ENCODE measurements at regions not wholly inside any gene's neighbourhood (a gene's known extent, or its start where the extent isn't known, plus 50 kb on each side); places are given as distances from the start of the nearest gene placed in this dataset.

DNA sequence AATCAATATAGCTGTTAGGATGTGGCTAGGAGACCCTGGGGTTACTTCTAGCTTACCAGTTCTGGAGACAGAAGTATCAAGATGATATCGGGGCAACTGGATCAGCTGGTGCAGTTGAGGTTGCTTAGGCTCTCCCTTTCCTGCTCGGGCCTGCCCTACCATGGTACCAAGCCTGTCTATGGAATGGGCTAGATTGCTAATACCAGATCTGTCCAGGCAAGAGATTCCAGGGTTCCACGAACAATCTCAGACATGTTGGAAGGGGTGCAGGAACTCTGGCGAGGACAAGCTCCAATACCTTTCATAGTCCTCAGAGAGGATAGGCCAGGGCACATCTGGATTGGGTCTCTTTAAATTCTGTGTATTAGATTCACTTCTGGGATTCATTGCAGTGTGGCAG, 53.8 kb downstream of the ADM start:
- H3K27me3 Mint-ChIP-seq, result peaks cover 40% of the 10 kb centered on the region

DNA sequence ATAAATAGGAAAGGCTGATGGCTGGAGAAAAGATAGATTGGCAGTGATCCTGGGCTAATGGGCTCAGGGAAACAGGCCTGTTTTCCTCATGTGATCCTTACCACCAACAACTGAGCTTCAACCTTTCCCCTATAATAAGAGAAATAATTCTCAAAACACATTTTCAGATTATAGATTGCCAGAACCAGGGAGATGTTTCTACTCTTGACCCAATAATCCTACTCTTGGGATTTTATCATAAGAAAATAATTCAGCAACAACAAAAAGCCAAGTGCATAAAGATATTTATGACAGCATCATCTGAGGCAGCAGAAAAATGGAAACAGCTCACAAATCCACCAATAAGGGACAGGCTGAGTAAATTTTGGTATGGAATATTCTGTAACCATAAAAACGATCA, 54.3 kb downstream of the ADM start:
- Mint-ChIP-seq H3K27ac (no peak overlapping the region), H3K9me3 (no peaks in the 10 kb centered on the region), H3K36me3 (no peaks in the 10 kb centered on the region), H3K4me1 (peaks cover 2% of the 10 kb centered on the region), H3K27me3 (peaks cover 40% of the 10 kb centered on the region), H3K4me3 (no peak overlapping the region)
- DNase-seq (no peak), ATAC-seq (ENCODE audit: low read depth) (no peak)
- POLR2A ChIA-PET, result no interaction called here

More for the DNA sequence above, 53.8 kb downstream of the ADM start:
- ATAC-seq (ENCODE audit: low read depth) (no peak), DNase-seq (no peak)
- H3K4me3 Mint-ChIP-seq, result no peak overlapping the region
- peaks cover 2% of the 10 kb centered on the region for H3K4me1 Mint-ChIP-seq
- POLR2A ChIA-PET, result no interaction called here
- no peaks in the 10 kb centered on the region for H3K36me3 Mint-ChIP-seq
- no peak overlapping the region for H3K27ac Mint-ChIP-seq
- H3K9me3 Mint-ChIP-seq, result no peaks in the 10 kb centered on the region

DNA sequence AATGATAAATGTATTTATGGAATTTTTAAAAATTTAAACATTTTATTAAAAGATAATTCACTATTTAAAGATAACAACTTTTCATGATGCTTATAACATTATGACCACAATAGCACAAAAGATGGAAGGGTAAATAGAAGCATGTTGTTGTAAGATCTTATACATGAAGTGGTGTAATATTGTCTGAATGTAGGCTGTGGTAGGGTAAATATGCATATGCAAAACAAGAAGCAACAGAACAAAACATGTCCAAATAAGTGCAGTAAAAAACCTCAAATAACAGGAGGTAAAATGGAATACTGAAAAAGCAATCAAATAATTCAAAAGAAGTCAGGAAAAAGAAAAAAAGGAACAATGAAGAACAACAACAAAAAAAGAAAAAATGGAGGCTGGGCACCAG, 56.0 kb downstream of the ADM start:
- POLR2A ChIA-PET, result no interaction called here
- no peaks in the 10 kb centered on the region for H3K9me3 Mint-ChIP-seq
- no peak for ATAC-seq (ENCODE audit: low read depth)
- no peak for DNase-seq
- peaks cover 2% of the 10 kb centered on the region for H3K4me1 Mint-ChIP-seq
- no peak overlapping the region for H3K4me3 Mint-ChIP-seq
- H3K27ac Mint-ChIP-seq, result no peak overlapping the region
- H3K27me3 Mint-ChIP-seq, result peaks cover 35% of the 10 kb centered on the region
- H3K36me3 Mint-ChIP-seq, result no peaks in the 10 kb centered on the region

DNA sequence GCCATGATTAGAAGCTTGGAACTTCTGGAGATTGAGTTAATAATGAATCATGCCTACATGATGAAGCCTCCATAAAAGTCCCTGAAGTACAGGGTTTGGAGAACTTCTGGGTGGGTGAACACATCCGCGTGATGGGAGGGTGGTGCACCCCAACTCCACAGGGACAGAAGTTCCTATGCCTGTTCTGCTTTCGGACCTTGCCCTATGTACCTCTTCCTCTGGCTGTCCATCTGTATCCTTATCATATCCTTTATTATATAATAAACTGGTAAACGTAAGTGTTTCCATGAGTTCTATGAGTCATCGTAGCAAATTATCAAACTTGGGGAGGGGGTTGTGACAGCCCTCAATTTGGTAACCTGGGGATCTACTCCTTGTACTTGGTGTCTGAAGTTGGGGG, 60.2 kb downstream of the ADM start:
- DNase-seq (no peak), ATAC-seq (ENCODE audit: low read depth) (no peak)
- Mint-ChIP-seq H3K27ac (no peak overlapping the region), H3K27me3 (peaks cover 25% of the 10 kb centered on the region), H3K9me3 (no peaks in the 10 kb centered on the region), H3K4me3 (no peak overlapping the region), H3K36me3 (no peaks in the 10 kb centered on the region), H3K4me1 (peaks cover 6% of the 10 kb centered on the region)
- POLR2A ChIA-PET, result no interaction called here

DNA sequence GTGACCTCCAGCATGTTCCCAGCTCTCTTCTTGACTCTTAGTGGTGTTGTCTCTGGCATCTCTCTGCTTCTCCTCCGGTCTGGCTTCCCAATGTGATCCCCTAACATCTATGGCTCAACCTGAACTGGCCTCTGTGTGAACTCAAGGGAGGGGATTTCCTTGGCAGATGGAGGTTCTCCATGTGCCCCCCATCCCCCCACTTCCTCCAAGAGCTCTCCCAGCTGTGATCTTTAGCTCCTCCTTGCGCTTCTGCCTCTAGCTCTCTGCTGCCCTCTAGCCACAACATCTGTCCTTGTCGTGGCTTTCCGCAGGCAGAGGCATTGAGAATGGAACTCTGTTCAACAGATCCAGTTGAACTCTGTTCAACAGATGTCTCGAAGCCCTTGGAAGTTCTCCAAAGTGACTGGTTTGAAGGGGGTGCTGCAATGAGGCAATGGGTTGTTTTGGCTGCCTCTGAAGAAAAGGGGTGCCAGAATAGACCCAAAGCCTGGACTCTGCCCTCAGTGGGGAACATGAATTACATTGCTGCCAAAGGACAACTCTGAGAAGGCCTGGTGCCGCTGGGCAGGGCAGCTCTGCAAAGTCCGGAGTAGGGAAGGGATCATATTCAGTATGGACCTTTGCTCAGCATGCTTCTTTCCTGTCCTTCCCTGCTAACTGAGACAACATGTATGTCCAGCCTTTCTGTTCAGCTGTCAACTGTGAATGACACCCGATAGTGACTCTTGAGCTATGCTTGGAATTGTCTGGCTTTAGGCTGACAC, 61.9 kb downstream of the ADM start:
- Mint-ChIP-seq H3K9me3 (no peaks in the 10 kb centered on the region), H3K27me3 (peaks cover 20% of the 10 kb centered on the region), H3K27ac (peak overlapping the region; percentile 3), H3K4me3 (peak overlapping the region; percentile 52), H3K36me3 (no peaks in the 10 kb centered on the region), H3K4me1 (peaks cover 6% of the 10 kb centered on the region)
- DNase-seq (peak; percentile 54), ATAC-seq (ENCODE audit: low read depth) (peak; percentile 78)
- POLR2A ChIA-PET, result interaction anchor here (0.7 to 1.0 kb wide), 2 partner anchors 12 to 59 kb away, joined by 3 read pairs; no protein-coding TSS in a partner anchor

DNA sequence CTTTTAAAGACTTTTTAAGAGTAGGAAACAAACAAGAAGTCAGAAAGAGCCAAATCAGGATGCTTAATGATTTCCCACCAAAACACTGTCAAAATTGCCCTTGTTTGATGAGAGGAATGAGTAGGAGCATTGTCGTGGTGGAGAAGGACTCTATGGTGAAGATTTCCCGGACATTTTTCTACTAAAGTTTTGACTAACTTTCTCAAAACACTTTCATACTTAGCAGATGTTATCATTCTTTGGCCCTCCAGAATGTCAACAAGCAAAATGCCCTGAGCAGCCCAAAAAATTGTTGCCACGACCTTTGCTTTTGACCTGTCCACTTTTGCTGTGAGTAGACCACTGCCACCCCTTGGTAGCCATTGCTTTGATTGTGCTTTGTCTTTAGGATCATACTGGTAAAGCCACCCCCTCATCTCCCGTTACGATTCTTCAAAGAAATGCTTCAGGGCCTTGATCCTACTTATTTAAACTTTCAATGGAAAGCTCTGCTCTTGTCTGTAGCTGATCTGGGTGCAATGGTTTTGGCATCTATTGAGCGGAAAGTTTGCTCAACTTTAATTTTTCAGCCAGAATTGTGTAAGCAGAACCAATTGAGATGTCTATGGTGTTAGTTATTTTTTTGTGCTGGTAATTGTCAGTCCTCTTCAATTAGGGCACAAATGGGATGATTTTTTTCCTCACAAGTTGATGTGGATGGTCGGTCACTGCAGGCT, 67.2 kb downstream of the ADM start:
- POLR2A ChIA-PET, result no interaction called here
- Mint-ChIP-seq H3K4me1 (no peaks in the 10 kb centered on the region), H3K36me3 (no peaks in the 10 kb centered on the region), H3K27ac (no peak overlapping the region), H3K27me3 (peaks cover 11% of the 10 kb centered on the region), H3K4me3 (no peak overlapping the region), H3K9me3 (no peaks in the 10 kb centered on the region)
- no peak for DNase-seq
- no peak for ATAC-seq (ENCODE audit: low read depth)

DNA sequence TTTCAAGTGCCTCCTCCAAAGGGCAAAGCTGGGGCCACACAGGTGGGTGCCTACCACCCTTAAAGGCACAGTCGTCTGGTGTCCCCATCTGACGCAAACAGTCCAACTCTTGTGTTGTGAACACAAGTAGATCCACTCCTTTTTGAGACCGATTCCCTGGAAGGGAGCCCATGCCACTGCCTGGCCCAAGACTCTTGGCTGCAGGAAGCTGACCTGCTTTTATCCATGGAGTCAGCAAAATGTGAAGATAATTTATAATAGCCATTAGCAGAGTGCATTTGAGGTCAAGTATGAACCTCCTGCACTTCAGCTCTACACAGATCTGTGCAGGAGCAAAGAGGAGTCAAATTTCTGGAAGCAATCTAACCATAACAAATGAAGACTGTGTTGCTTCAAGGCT, 68.5 kb downstream of the ADM start:
- Mint-ChIP-seq H3K27ac (no peak overlapping the region), H3K4me3 (no peak overlapping the region), H3K4me1 (no peaks in the 10 kb centered on the region), H3K9me3 (no peaks in the 10 kb centered on the region), H3K27me3 (peaks cover 11% of the 10 kb centered on the region), H3K36me3 (no peaks in the 10 kb centered on the region)
- DNase-seq, result no peak
- ATAC-seq (ENCODE audit: low read depth), result no peak
- POLR2A ChIA-PET, result no interaction called here

DNA sequence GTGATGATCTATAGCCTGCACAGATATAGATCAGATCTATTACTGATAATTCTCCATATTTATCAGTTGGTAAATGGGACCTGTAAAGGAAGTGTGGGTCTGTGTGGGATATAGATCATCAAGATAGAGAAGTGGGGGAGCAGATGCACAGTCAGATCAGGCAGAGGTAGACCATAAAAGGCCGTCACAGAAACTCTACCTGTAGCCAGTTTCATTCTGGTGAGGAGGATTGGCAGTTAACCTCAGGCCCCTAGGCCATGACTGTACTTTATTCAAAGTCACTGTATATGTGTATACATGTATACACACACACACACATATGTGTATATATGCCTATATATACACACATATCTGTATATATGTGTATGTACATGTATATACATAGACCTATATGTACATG, 69.1 kb downstream of the ADM start:
- H3K4me1 Mint-ChIP-seq, result no peaks in the 10 kb centered on the region
- no peaks in the 10 kb centered on the region for H3K36me3 Mint-ChIP-seq
- no peak overlapping the region for H3K4me3 Mint-ChIP-seq
- H3K27ac Mint-ChIP-seq, result no peak overlapping the region
- DNase-seq, result no peak
- ATAC-seq (ENCODE audit: low read depth), result no peak
- peaks cover 11% of the 10 kb centered on the region for H3K27me3 Mint-ChIP-seq
- H3K9me3 Mint-ChIP-seq, result no peaks in the 10 kb centered on the region
- POLR2A ChIA-PET, result no interaction called here

DNA sequence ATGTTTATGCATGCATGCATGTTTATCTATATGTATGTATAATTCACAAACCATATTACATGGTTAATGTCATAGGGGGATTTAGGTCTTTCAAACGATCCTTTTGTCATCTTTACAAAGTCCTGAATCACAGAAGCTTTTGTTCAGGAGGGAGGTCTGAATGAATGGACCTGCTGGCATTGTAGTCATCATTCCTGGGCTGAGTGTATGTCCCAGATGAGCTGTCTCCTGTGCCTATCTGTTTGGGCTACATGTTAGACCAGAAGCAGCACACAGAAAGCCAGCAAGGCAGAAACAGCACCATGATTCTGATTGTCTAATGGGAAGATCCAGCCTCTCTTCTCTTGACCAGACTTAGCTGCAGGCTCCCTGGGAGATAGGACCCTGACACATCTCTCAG, 69.5 kb downstream of the ADM start:
- H3K4me1 Mint-ChIP-seq, result no peaks in the 10 kb centered on the region
- peaks cover 11% of the 10 kb centered on the region for H3K27me3 Mint-ChIP-seq
- POLR2A ChIA-PET, result no interaction called here
- H3K4me3 Mint-ChIP-seq, result no peak overlapping the region
- no peak overlapping the region for H3K27ac Mint-ChIP-seq
- H3K36me3 Mint-ChIP-seq, result no peaks in the 10 kb centered on the region
- DNase-seq, result no peak
- ATAC-seq (ENCODE audit: low read depth), result no peak
- no peaks in the 10 kb centered on the region for H3K9me3 Mint-ChIP-seq

DNA sequence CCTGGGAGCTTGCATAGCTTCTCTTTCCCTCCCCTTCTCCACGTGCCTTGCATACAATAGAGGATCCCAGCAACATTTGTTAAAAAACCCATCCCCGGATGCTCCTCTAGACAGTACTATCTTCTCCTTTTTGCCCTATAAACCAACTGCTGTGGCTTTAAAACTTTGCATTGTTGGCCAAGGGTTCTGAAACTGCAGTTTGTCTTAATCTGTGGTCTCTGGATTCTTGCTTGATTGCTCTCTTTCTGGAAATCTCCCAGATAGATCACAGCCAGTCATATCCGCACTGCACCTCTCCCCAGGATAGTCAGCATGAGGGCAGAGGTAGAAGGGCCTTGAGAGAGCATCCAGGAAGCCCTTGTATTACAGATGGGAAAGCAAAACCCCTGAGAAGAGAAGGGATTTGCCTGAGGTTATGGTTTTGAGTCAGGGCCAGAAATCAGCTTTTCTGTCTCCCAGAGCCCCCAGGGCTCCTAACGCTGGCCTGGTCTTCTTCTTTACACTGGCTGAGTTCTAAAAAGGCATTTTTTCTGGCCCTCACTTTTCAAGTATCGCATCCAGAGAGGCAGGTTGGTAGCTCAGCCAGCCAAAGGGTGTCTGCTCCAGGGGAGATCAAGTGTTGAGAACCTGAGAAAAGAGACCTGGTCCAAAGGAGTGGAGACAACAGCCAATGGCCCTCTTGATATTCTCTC, 70.6 kb downstream of the ADM start:
- H3K4me3 Mint-ChIP-seq, result no peak overlapping the region
- POLR2A ChIA-PET, result no interaction called here
- no peak for ATAC-seq (ENCODE audit: low read depth)

DNA sequence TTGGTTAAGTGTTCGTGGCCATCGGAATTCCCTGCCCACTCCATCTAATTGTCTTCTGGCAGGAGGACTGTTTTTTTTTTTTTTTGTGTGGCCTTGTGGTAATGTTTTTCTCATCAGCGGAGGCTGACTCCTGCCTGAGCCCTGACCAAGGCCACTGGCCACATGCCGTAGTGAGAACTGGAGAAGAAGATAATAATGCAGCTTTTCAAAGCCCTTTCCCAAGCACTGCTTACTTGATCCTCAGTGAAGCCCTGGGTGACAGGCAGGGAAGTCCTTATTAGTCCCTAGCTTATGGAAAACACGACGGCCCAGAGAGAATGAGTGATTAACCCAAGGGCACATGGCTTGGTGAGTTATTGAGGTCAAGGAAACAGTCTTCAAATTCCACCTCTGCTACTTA, 71.2 kb downstream of the ADM start:
- H3K9me3 Mint-ChIP-seq, result no peaks in the 10 kb centered on the region
- POLR2A ChIA-PET, result no interaction called here
- H3K4me1 Mint-ChIP-seq, result no peaks in the 10 kb centered on the region
- no peak overlapping the region for H3K4me3 Mint-ChIP-seq
- DNase-seq, result no peak
- no peak overlapping the region for H3K27ac Mint-ChIP-seq
- H3K36me3 Mint-ChIP-seq, result no peaks in the 10 kb centered on the region
- peaks cover 13% of the 10 kb centered on the region for H3K27me3 Mint-ChIP-seq
- no peak for ATAC-seq (ENCODE audit: low read depth)

More for the DNA sequence above, 70.6 kb downstream of the ADM start:
- Mint-ChIP-seq H3K9me3 (no peaks in the 10 kb centered on the region), H3K4me1 (no peaks in the 10 kb centered on the region), H3K27me3 (peaks cover 11% of the 10 kb centered on the region), H3K27ac (no peak overlapping the region), H3K36me3 (no peaks in the 10 kb centered on the region)
- DNase-seq, result no peak

DNA sequence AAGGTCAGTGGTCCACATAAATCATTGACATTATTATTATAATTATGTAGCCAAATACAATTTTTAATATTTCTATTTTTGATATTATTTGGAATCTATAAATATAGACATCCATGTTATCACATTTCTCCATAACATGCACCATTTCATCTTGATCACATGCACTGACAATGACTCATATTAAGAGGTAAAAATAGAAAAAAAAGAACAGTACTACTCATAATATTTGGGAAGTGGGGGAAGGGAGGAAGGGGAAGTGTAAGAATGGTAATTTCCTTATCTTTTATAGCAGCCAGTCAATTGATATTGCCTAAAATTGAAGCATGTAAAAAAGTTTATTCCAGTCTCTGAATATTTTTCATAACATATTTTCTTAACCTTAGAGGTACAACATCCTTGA, 72.3 kb downstream of the ADM start:
- Mint-ChIP-seq H3K9me3 (no peaks in the 10 kb centered on the region), H3K4me3 (no peak overlapping the region), H3K36me3 (no peaks in the 10 kb centered on the region), H3K27me3 (peaks cover 16% of the 10 kb centered on the region), H3K4me1 (no peaks in the 10 kb centered on the region), H3K27ac (no peak overlapping the region)
- DNase-seq, result no peak
- no peak for ATAC-seq (ENCODE audit: low read depth)
- POLR2A ChIA-PET, result no interaction called here

DNA sequence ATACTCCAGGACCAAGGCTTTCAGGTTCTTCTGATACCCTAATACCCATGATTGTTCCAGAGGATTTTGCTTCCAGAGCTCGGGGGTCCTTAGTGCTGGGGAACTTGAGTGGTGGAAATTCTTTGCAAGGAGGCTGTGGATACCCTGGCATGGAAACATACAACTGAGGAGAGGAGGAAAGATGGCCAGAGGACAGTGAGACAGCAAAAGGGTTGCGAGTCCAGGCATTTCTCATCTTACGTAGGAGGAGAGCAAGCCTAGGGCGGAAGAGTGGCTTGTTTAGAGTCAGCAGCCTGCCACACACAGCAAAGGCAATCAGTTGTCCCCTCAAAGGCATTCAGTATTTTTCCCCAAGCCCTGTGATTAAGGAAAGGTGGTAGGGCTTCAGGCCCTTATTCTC, 73.5 kb downstream of the ADM start:
- DNase-seq (no peak), ATAC-seq (ENCODE audit: low read depth) (no peak)
- Mint-ChIP-seq H3K27ac (no peak overlapping the region), H3K4me1 (no peaks in the 10 kb centered on the region), H3K4me3 (no peak overlapping the region), H3K9me3 (peaks cover 2% of the 10 kb centered on the region), H3K27me3 (peaks cover 16% of the 10 kb centered on the region), H3K36me3 (no peaks in the 10 kb centered on the region)
- POLR2A ChIA-PET, result interaction anchor here (0.7 kb wide), 1 partner anchor 12 kb away, joined by 3 read pairs; no protein-coding TSS in a partner anchor

DNA sequence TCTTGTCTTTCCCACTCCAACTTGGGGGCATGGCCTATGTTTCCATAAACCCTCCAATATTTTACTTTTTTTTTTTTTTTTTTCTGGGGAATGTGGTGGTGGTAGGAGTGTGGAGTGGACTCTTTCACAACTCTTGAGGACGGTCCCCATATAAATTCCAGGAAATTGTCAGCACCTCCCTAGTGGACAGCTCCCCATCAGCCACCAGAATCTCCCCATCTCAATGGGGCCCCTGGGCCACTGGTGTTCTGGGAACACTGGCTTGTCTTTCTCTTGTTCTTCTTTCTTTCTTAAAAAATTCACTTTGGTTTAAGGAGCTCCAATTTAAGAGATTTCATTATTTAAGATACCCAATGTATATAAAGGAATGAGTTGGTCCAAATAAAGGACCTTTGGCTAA, 74.1 kb downstream of the ADM start:
- no peaks in the 10 kb centered on the region for H3K4me1 Mint-ChIP-seq
- POLR2A ChIA-PET, result interaction anchor here (0.7 kb wide), 1 partner anchor 12 kb away, joined by 3 read pairs; no protein-coding TSS in a partner anchor
- H3K27ac Mint-ChIP-seq, result no peak overlapping the region

More for the DNA sequence above, 74.1 kb downstream of the ADM start:
- Mint-ChIP-seq H3K9me3 (peaks cover 2% of the 10 kb centered on the region), H3K36me3 (no peaks in the 10 kb centered on the region), H3K27me3 (peaks cover 16% of the 10 kb centered on the region), H3K4me3 (no peak overlapping the region)
- DNase-seq (no peak), ATAC-seq (ENCODE audit: low read depth) (no peak)

Data from activated naive CD8-positive, alpha-beta T cell treated with anti-CD3 and anti-CD28 coated beads, Interleukin-2, amount 10 ng/mL, durations not matched to agents 7 days and 5 days (primary cell).